ENCODE measurements at regions not wholly inside any gene's neighbourhood (a gene's known extent, or its start where the extent isn't known, plus 50 kb on each side); places are given as distances from the start of the nearest gene placed in this dataset.

- TF ChIP-seq CTCF (IDR thresholded peaks at IDR 0.05; ENCODE audit: poor library complexity, severe bottlenecking) (no peak), SMC3 (conservative IDR thresholded peaks at IDR 0.05; ENCODE audit: poor library complexity) (no peak)
Measured at GRCh38 chr1:208534979-208535378, 290.8 kb upstream of the PLXNA2 start.
